WTC11 (cell line): ENCODE measurements at regions not wholly inside any gene's neighbourhood (a gene's known extent, or its start where the extent isn't known, plus 50 kb on each side); places are given as distances from the start of the nearest gene placed in this dataset.
A peak's percentile ranks its signal among the peaks of the same experiment; 100 is the strongest.

Experiments
- ATAC-seq: fragments of 200-7000 bp; cut with Tn5 transposase; 2 replicates; pipeline ENCODE4 v1.10.0; 2021; ENCODE audit warnings: mild to moderate bottlenecking, moderate library complexity
- CTCF ChIA-PET: fragments of 300-600 bp; sonication (Branson Sonifier 250); formaldehyde crosslinking; loops from one replicate; lab custom pipeline; 2021; ENCODE audit warnings: antibody characterized with exemption; lab: Charles Lee
- POLR2A ChIA-PET: fragments of 350-600 bp; sonication (Branson Sonifier 250); formaldehyde crosslinking; loops from one replicate; lab custom pipeline; 2021; ENCODE audit warnings: antibody characterized with exemption; lab: Charles Lee
- DNase-seq: peaks from one replicate; pipeline ENCODE4 v3.0.0; 2021; ENCODE audit warnings: low spot score
- H3K27ac Mint-ChIP-seq: 2 replicates; pipeline ENCODE4 v1.8.0; 2021; ENCODE audit warnings: mixed read lengths
- H3K27me3 Mint-ChIP-seq: 2 replicates; pipeline ENCODE4 v1.8.0; 2021; ENCODE audit warnings: low read depth, mild to moderate bottlenecking, moderate library complexity, mixed read lengths
- H3K36me3 Mint-ChIP-seq: 2 replicates; pipeline ENCODE4 v1.8.0; 2021; ENCODE audit warnings: mixed read lengths
- H3K4me1 Mint-ChIP-seq: 2 replicates; pipeline ENCODE4 v1.8.0; 2022; ENCODE audit warnings: mixed read lengths
- H3K4me3 Mint-ChIP-seq: 2 replicates; pipeline ENCODE4 v1.8.0; 2021; ENCODE audit warnings: mild to moderate bottlenecking, moderate library complexity, mixed read lengths
- H3K9me3 Mint-ChIP-seq: 2 replicates; pipeline ENCODE4 v1.8.0; 2021; ENCODE audit warnings: mixed read lengths
- ATF3 ChIP-seq: sonication (generic); formaldehyde crosslinking; conservative IDR thresholded peaks from 2 replicates; pipeline ENCODE4 v1.8.1; 2022; ENCODE audit warnings: mild to moderate bottlenecking, missing genetic modification reagents
- CDX4 ChIP-seq: fragments of 250-450 bp; sonication (Bioruptor Pico); IDR thresholded peaks from 2 replicates; pipeline ENCODE4 v1.9.0; 2021; ENCODE audit warnings: moderate library complexity, mild to moderate bottlenecking, inconsistent platforms, borderline replicate concordance
- EMX1 ChIP-seq: fragments of 250-450 bp; sonication (Bioruptor Pico); IDR thresholded peaks from 2 replicates; pipeline ENCODE4 v1.8.0; 2021; ENCODE audit warnings: mild to moderate bottlenecking
- ESRRA ChIP-seq: sonication (generic); formaldehyde crosslinking; IDR thresholded peaks from 2 replicates; pipeline ENCODE4 v1.8.1; 2022; ENCODE audit warnings: mild to moderate bottlenecking, missing genetic modification reagents, borderline replicate concordance
- FOXJ3 ChIP-seq: sonication (generic); formaldehyde crosslinking; IDR thresholded peaks from 2 replicates; pipeline ENCODE4 v1.9.0; 2021; ENCODE audit warnings: missing genetic modification reagents, mild to moderate bottlenecking, borderline replicate concordance
- HMGA2 ChIP-seq: fragments of 250-450 bp; sonication (Bioruptor Pico); IDR thresholded peaks from 2 replicates; pipeline ENCODE4 v1.4.0; 2021; ENCODE audit warnings: mild to moderate bottlenecking, moderate library complexity
- NR1H2 ChIP-seq: sonication (generic); formaldehyde crosslinking; IDR thresholded peaks from 2 replicates; pipeline ENCODE4 v1.9.0; 2021; ENCODE audit warnings: mild to moderate bottlenecking, moderate library complexity, missing genetic modification reagents
- NR3C1 ChIP-seq: sonication (generic); formaldehyde crosslinking; conservative IDR thresholded peaks from 2 replicates; pipeline ENCODE4 v1.8.1; 2023; ENCODE audit warnings: low read depth, mild to moderate bottlenecking, missing genetic modification reagents
- TEAD1 ChIP-seq: sonication (generic); formaldehyde crosslinking; IDR thresholded peaks from 2 replicates; pipeline ENCODE4 v1.8.0; 2022; ENCODE audit warnings: mild to moderate bottlenecking, missing genetic modification reagents
- TP53 ChIP-seq: sonication (generic); formaldehyde crosslinking; IDR thresholded peaks from 2 replicates; pipeline ENCODE4 v1.8.1; 2023; ENCODE audit warnings: mild to moderate bottlenecking, missing genetic modification reagents
- ZMAT4 ChIP-seq: fragments of 250-450 bp; sonication (Bioruptor Pico); IDR thresholded peaks from 2 replicates; pipeline ENCODE4 v1.9.0; 2021; ENCODE audit warnings: mild to moderate bottlenecking
- ZNF281 ChIP-seq: sonication (generic); formaldehyde crosslinking; IDR thresholded peaks from 2 replicates; pipeline ENCODE4 v1.8.0; 2023; ENCODE audit warnings: mild to moderate bottlenecking, missing genetic modification reagents
- ZNF423 ChIP-seq: fragments of 250-450 bp; sonication (Bioruptor Pico); IDR thresholded peaks from 2 replicates; pipeline ENCODE4 v2.1.2; 2022; ENCODE audit warnings: mild to moderate bottlenecking, moderate library complexity
- TF ChIP-seq, protein P1 (sequence below): fragments of 250-450 bp; sonication (Bioruptor Pico); IDR thresholded peaks from 2 replicates; pipeline ENCODE4 v2.1.2; 2022; ENCODE audit warnings: mild to moderate bottlenecking, moderate library complexity
- TF ChIP-seq, protein P2 (sequence below): sonication (generic); formaldehyde crosslinking; IDR thresholded peaks from 2 replicates; pipeline ENCODE4 v1.8.0; 2023; ENCODE audit warnings: missing genetic modification reagents
- TF ChIP-seq, protein P3 (sequence below): sonication (generic); formaldehyde crosslinking; IDR thresholded peaks from 2 replicates; pipeline ENCODE4 v1.8.1; 2023; ENCODE audit warnings: mild to moderate bottlenecking, missing genetic modification reagents, borderline replicate concordance
- TF ChIP-seq, protein P4 (sequence below): sonication (generic); formaldehyde crosslinking; IDR thresholded peaks from 2 replicates; pipeline ENCODE4 v1.8.0; 2023; ENCODE audit warnings: missing genetic modification reagents, mild to moderate bottlenecking, borderline replicate concordance

DNA sequence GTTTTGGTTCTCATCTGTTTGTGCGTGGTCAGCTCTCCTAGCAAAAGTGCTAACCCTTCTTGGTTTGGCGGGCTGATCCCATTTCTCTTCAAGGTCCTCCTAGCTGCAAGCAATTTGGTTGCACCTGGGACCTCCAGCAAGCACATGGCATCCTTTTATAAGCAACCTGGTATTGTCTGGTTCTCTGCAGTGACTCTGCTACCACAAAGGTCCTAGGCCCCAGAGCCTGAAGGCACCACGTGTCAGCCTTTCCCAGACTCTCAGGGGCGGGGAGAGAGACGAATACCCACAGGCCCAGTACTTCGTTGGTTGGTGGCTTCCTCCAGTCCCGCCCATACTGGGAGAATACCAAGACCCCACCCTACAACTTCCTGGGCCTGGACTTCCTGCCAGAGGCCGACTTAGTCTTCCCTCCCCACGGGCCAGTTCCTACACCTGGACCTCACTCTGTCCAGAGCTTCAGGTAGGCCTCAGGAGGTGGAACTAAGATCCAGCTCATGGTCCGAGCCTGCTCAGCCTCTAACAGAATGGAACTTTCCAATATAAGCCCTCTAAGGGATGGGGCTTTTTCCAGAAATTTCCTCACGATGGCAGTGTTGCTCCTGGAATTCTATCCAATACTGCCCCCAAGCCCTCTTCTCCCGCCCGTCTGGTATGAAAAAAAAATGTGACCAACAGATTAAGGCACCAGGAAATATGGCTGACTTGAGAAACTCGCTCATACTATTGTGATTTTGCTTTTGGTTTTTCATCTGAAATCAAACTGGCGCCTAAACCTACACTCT lies 192.5 kb upstream of the STK26 start (continued):
- TF ChIP-seq CDX4 (CRISPR knock-in tag) (no peak), EMX1 (no peak), ZNF281 (CRISPR knock-in tag) (no peak), NR1H2 (CRISPR knock-in tag) (no peak)
- TF ChIP-seq, protein P1, sequence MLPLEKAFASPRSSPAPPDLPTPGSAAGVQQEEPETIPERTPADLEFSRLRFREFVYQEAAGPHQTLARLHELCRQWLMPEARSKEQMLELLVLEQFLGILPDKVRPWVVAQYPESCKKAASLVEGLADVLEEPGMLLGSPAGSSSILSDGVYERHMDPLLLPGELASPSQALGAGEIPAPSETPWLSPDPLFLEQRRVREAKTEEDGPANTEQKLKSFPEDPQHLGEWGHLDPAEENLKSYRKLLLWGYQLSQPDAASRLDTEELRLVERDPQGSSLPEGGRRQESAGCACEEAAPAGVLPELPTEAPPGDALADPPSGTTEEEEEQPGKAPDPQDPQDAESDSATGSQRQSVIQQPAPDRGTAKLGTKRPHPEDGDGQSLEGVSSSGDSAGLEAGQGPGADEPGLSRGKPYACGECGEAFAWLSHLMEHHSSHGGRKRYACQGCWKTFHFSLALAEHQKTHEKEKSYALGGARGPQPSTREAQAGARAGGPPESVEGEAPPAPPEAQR (CRISPR knock-in tag), result no peak
- TF ChIP-seq, protein P2, sequence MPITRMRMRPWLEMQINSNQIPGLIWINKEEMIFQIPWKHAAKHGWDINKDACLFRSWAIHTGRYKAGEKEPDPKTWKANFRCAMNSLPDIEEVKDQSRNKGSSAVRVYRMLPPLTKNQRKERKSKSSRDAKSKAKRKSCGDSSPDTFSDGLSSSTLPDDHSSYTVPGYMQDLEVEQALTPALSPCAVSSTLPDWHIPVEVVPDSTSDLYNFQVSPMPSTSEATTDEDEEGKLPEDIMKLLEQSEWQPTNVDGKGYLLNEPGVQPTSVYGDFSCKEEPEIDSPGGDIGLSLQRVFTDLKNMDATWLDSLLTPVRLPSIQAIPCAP (CRISPR knock-in tag), result no peak

DNA sequence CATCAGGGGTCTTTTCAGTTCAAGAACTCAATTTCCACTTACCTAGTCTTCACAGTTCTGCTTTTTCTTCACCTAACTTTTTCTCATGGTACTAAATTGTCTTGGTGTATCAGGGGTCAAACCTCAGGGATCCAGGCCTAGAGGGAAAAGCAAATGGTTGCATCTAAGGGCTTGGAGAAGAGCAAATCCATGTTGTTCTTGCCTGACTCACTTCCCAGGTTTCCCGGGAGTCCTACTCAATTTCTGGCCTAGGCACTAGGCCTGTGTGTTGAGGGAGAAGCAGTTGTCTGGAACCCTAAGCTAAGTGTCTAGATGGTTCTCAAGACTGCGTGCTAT lies 191.9 kb upstream of the STK26 start:
- H3K27me3 Mint-ChIP-seq, result no peaks in the 10 kb centered on the region
- TF ChIP-seq ESRRA (CRISPR knock-in tag), result no peak
- no peak for TF ChIP-seq TEAD1
- TF ChIP-seq, protein P3, sequence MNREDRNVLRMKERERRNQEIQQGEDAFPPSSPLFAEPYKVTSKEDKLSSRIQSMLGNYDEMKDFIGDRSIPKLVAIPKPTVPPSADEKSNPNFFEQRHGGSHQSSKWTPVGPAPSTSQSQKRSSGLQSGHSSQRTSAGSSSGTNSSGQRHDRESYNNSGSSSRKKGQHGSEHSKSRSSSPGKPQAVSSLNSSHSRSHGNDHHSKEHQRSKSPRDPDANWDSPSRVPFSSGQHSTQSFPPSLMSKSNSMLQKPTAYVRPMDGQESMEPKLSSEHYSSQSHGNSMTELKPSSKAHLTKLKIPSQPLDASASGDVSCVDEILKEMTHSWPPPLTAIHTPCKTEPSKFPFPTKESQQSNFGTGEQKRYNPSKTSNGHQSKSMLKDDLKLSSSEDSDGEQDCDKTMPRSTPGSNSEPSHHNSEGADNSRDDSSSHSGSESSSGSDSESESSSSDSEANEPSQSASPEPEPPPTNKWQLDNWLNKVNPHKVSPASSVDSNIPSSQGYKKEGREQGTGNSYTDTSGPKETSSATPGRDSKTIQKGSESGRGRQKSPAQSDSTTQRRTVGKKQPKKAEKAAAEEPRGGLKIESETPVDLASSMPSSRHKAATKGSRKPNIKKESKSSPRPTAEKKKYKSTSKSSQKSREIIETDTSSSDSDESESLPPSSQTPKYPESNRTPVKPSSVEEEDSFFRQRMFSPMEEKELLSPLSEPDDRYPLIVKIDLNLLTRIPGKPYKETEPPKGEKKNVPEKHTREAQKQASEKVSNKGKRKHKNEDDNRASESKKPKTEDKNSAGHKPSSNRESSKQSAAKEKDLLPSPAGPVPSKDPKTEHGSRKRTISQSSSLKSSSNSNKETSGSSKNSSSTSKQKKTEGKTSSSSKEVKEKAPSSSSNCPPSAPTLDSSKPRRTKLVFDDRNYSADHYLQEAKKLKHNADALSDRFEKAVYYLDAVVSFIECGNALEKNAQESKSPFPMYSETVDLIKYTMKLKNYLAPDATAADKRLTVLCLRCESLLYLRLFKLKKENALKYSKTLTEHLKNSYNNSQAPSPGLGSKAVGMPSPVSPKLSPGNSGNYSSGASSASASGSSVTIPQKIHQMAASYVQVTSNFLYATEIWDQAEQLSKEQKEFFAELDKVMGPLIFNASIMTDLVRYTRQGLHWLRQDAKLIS, result no peak
- TF ChIP-seq TP53 (CRISPR knock-in tag), result no peak
- no peak for TF ChIP-seq NR3C1 (CRISPR knock-in tag)
- no peak for TF ChIP-seq ZNF423
- no peak for TF ChIP-seq ATF3 (CRISPR knock-in tag)
- no peak for TF ChIP-seq FOXJ3 (CRISPR knock-in tag)
- TF ChIP-seq ZMAT4 (CRISPR knock-in tag), result no peak
- TF ChIP-seq, protein P1 (CRISPR knock-in tag), result no peak
- TF ChIP-seq HMGA2, result no peak
- no peak for TF ChIP-seq EMX1
- TF ChIP-seq, protein P4, sequence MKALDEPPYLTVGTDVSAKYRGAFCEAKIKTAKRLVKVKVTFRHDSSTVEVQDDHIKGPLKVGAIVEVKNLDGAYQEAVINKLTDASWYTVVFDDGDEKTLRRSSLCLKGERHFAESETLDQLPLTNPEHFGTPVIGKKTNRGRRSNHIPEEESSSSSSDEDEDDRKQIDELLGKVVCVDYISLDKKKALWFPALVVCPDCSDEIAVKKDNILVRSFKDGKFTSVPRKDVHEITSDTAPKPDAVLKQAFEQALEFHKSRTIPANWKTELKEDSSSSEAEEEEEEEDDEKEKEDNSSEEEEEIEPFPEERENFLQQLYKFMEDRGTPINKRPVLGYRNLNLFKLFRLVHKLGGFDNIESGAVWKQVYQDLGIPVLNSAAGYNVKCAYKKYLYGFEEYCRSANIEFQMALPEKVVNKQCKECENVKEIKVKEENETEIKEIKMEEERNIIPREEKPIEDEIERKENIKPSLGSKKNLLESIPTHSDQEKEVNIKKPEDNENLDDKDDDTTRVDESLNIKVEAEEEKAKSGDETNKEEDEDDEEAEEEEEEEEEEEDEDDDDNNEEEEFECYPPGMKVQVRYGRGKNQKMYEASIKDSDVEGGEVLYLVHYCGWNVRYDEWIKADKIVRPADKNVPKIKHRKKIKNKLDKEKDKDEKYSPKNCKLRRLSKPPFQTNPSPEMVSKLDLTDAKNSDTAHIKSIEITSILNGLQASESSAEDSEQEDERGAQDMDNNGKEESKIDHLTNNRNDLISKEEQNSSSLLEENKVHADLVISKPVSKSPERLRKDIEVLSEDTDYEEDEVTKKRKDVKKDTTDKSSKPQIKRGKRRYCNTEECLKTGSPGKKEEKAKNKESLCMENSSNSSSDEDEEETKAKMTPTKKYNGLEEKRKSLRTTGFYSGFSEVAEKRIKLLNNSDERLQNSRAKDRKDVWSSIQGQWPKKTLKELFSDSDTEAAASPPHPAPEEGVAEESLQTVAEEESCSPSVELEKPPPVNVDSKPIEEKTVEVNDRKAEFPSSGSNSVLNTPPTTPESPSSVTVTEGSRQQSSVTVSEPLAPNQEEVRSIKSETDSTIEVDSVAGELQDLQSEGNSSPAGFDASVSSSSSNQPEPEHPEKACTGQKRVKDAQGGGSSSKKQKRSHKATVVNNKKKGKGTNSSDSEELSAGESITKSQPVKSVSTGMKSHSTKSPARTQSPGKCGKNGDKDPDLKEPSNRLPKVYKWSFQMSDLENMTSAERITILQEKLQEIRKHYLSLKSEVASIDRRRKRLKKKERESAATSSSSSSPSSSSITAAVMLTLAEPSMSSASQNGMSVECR (CRISPR knock-in tag), result no peak

More for the DNA sequence above, 191.9 kb upstream of the STK26 start:
- Mint-ChIP-seq H3K27ac (peak overlapping the region; percentile 94), H3K9me3 (no peaks in the 10 kb centered on the region), H3K4me1 (peaks cover 28% of the 10 kb centered on the region), H3K36me3 (peaks cover 8% of the 10 kb centered on the region), H3K4me3 (peak overlapping the region; percentile 92)
- ChIA-PET POLR2A (interaction anchor here (0.6 kb wide), 1 partner anchor 387 kb away, joined by 4 read pairs; no protein-coding TSS in a partner anchor), CTCF (interaction anchor here (1.2 to 3.3 kb wide), 2 partner anchors 10 to 784 kb away, joined by 4 to 15 read pairs; no protein-coding TSS in a partner anchor)
- DNase-seq (no peak), ATAC-seq (no peak)
